CD14-positive monocyte (primary cell): ENCODE measurements at regions not wholly inside any gene's neighbourhood (a gene's known extent, or its start where the extent isn't known, plus 50 kb on each side); places are given as distances from the start of the nearest gene placed in this dataset.

ENCODE experiments used
- DNase-seq, 3 donors: peaks; one replicate each; pipeline ENCODE4 v3.0.0-alpha.2; 2011 to 2022
- H2AFZ ChIP-seq: 2 replicates; pipeline ENCODE4 v1.6.0; 2012; ENCODE audit warnings: mild to moderate bottlenecking, low read depth, low read length, inconsistent platforms; ENCODE audit not compliant: insufficient read depth, poor library complexity, severe bottlenecking
- H3K27ac ChIP-seq, 2 donors: 1 replicate in 1 of 2; 2 replicates in 1 of 2; pipeline ENCODE4 v1.5.1; 2012 to 2013; ENCODE audit warnings: low read length in 2 of 2, control low read depth in 1 of 2, inconsistent platforms in 1 of 2, low read depth in 1 of 2, mild to moderate bottlenecking in 1 of 2
- H3K27me3 ChIP-seq, 2 donors: one replicate each; pipeline versions ENCODE4 v1.6.0 to v1.6.1; 2011 to 2013; ENCODE audit warnings: low read length in 2 of 2; ENCODE audit not compliant: control insufficient read depth in 2 of 2, insufficient read depth in 2 of 2
- H3K36me3 ChIP-seq, 2 donors: replicated peaks in 1 of 2; 1 replicate in 1 of 2; 2 replicates in 1 of 2; pipeline versions ENCODE4 v1.5.1 to v1.6.1; 2012 to 2013; ENCODE audit warnings: low read length in 2 of 2, control low read depth in 1 of 2, inconsistent platforms in 1 of 2, mild to moderate bottlenecking in 1 of 2; ENCODE audit not compliant: insufficient read depth in 2 of 2, control insufficient read depth in 1 of 2
- H3K4me1 ChIP-seq, 2 donors: 1 replicate in 1 of 2; 2 replicates in 1 of 2; pipeline versions ENCODE4 v1.5.1 to v1.6.1; 2012 to 2013; ENCODE audit warnings: low read length in 2 of 2, control low read depth in 1 of 2, inconsistent platforms in 1 of 2, mild to moderate bottlenecking in 1 of 2, moderate library complexity in 1 of 2; ENCODE audit not compliant: insufficient read depth in 2 of 2, control insufficient read depth in 1 of 2
- H3K4me2 ChIP-seq: replicated peaks from 2 replicates; pipeline ENCODE3; 2012; ENCODE audit warnings: low read length, moderate library complexity, mild to moderate bottlenecking; ENCODE audit not compliant: poor library complexity, severe bottlenecking; ENCODE audit errors: extremely low read depth
- H3K4me3 ChIP-seq, 3 experiments: fragments of 200-600 bp in 1 of 3; sonication (generic) in 1 of 3; replicated peaks in 1 of 3; 1 replicate in 2 of 3; 2 replicates in 1 of 3; pipeline ENCODE4 v1.5.1; 2011 to 2013; ENCODE audit warnings: low read length in 3 of 3, mild to moderate bottlenecking in 3 of 3, control low read depth in 2 of 3, low read depth in 2 of 3, inconsistent platforms in 1 of 3, moderate library complexity in 1 of 3
- H3K79me2 ChIP-seq: 2 replicates; pipeline ENCODE4 v1.6.0; 2012; ENCODE audit warnings: mild to moderate bottlenecking, control low read depth, inconsistent platforms, low read length, moderate library complexity; ENCODE audit not compliant: insufficient read depth
- H3K9ac ChIP-seq: 2 replicates; pipeline ENCODE4 v1.6.0; 2017; ENCODE audit warnings: low read length, mild to moderate bottlenecking; ENCODE audit not compliant: insufficient read depth, poor library complexity, severe bottlenecking
- H3K9me3 ChIP-seq, 2 donors: replicated peaks in 1 of 2; 1 replicate in 1 of 2; 2 replicates in 1 of 2; pipeline versions ENCODE4 v1.5.1 to v1.6.1; 2012 to 2013; ENCODE audit warnings: low read length in 2 of 2, control low read depth in 1 of 2; ENCODE audit not compliant: control insufficient read depth in 1 of 2, insufficient read depth in 1 of 2
- H4K20me1 ChIP-seq: 2 replicates; pipeline ENCODE4 v1.6.0; 2012; ENCODE audit warnings: mild to moderate bottlenecking, low read length, control low read depth, moderate library complexity; ENCODE audit not compliant: insufficient read depth
- H3K27ac Mint-ChIP-seq, 7 donors: one replicate each; pipeline ENCODE4 v1.8.0; 2020; ENCODE audit warnings: mild to moderate bottlenecking in 7 of 7, mixed read lengths in 7 of 7, moderate library complexity in 6 of 7, inconsistent platforms in 2 of 7
- H3K27me3 Mint-ChIP-seq, 3 donors: one replicate each; pipeline ENCODE4 v1.8.0; 2021 to 2022; ENCODE audit warnings: low read depth in 3 of 3, mild to moderate bottlenecking in 3 of 3, mixed read lengths in 3 of 3, moderate library complexity in 3 of 3, inconsistent platforms in 1 of 3
- H3K36me3 Mint-ChIP-seq, 2 donors: one replicate each; pipeline ENCODE4 v1.8.0; 2020; ENCODE audit warnings: mixed read lengths in 2 of 2, inconsistent platforms in 1 of 2, mild to moderate bottlenecking in 1 of 2
- H3K4me1 Mint-ChIP-seq: one replicate; pipeline ENCODE4 v1.8.0; 2020; ENCODE audit warnings: mild to moderate bottlenecking, mixed read lengths
- H3K4me3 Mint-ChIP-seq, 2 donors: one replicate each; pipeline ENCODE4 v1.8.0; 2020; ENCODE audit warnings: mild to moderate bottlenecking in 2 of 2, mixed read lengths in 2 of 2, moderate library complexity in 1 of 2
- H3K9me3 Mint-ChIP-seq, 7 donors: one replicate each; pipeline ENCODE4 v1.8.0; 2020 to 2022; ENCODE audit warnings: mixed read lengths in 7 of 7, mild to moderate bottlenecking in 6 of 7, moderate library complexity in 6 of 7, inconsistent platforms in 2 of 7
- CTCF ChIP-seq: fragments of 200-600 bp; IDR thresholded peaks from one replicate; pipeline ENCODE4 v1.8.0; 2022; ENCODE audit warnings: antibody characterized with exemption, mild to moderate bottlenecking
- WGBS: methylation state at CpG from one replicate; pipeline ENCODE4 v1.1.5; 2013; ENCODE audit warnings: missing lambda C conversion rate; ENCODE audit not compliant: insufficient coverage; 5-methylcytosine and 5-hydroxymethylcytosine counted together
- intact Hi-C, 2 donors: fragments of 100-400 bp; cut with micrococcal nuclease; formaldehyde crosslinking; loops; one replicate each; pipeline versions ENCODE4 v1.15.0 to v1.15.1; 2023

- Histone ChIP-seq H3K9ac (no peak overlapping the region), H2AFZ (no peak overlapping the region), H3K27me3 (no peaks in the 10 kb centered on the region), H3K79me2 (no peaks in the 10 kb centered on the region), H4K20me1 (no peaks in the 10 kb centered on the region), H3K4me2 (no peak overlapping the region), H3K36me3 (no peaks in the 10 kb centered on the region), H3K4me3 (no peak overlapping the region), H3K9me3 (no peaks in the 10 kb centered on the region), H3K4me1 (no peaks in the 10 kb centered on the region), H3K27ac (no peak overlapping the region)
- Mint-ChIP-seq H3K4me3 (no peak overlapping the region), H3K27me3 (peaks cover 0 to 1% (median 0%) of the 10 kb centered on the region in 3 donors), H3K9me3 (no peaks in the 10 kb centered on the region), H3K4me1 (no peaks in the 10 kb centered on the region), H3K27ac (no peak overlapping the region), H3K36me3 (no peaks in the 10 kb centered on the region)
- intact Hi-C loops, result no loop called here
- no peak for DNase-seq
- no peak for TF ChIP-seq CTCF
- WGBS, result no CpG with 5 or more reads among the region's 1 CpG
Observed at GRCh38 chr18:44054514-44054913, 626.2 kb upstream of the SETBP1 start.

DNA sequence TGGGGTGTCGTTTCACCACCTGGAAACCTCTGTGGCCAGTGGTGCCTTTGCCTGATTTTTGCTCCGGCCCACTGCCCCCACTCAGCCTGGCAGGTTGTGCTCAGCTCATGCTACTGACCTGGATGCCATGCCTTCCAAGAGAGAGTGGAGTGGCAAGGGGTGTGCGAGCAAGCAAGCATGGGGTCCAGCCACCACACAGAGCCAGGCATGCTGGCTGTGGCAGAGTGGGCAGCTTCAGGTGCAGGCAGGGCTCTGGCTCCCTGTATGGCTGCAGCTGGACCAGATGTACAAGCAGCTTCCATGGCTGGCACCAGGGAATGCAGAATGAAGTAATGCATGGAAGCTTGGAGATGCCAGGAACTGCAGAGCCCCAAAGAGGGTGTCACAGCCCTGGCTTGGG is 620.5 kb upstream of the SETBP1 start:
- H3K27me3 ChIP-seq, result no peaks in the 10 kb centered on the region
- no peak overlapping the region for H2AFZ ChIP-seq
- intact Hi-C loops, result no loop called here
- H3K36me3 Mint-ChIP-seq, result no peaks in the 10 kb centered on the region
- H3K79me2 ChIP-seq, result no peaks in the 10 kb centered on the region
- no peaks in the 10 kb centered on the region for H3K4me1 Mint-ChIP-seq
- H3K9ac ChIP-seq, result no peak overlapping the region
- H3K4me3 ChIP-seq, result no peak overlapping the region
- peaks cover 9 to 12% of the 10 kb centered on the region in 2 donors for H3K9me3 ChIP-seq
- H3K36me3 ChIP-seq, result no peaks in the 10 kb centered on the region
- no peaks in the 10 kb centered on the region for H3K4me1 ChIP-seq
- no peak for TF ChIP-seq CTCF
- no peak overlapping the region for H3K27ac ChIP-seq
- no peak overlapping the region for H3K4me3 Mint-ChIP-seq
- H3K27ac Mint-ChIP-seq, result no peak overlapping the region
- no peaks in the 10 kb centered on the region for H3K27me3 Mint-ChIP-seq
- peaks cover 0 to 12% (median 3%) of the 10 kb centered on the region in 7 donors for H3K9me3 Mint-ChIP-seq
- no peaks in the 10 kb centered on the region for H4K20me1 ChIP-seq
- 91% methylated on average over 3 of the region's 3 CpGs for WGBS
- no peak overlapping the region for H3K4me2 ChIP-seq
- DNase-seq, result no peak
